ENCODE measurements at regions not wholly inside any gene's neighbourhood (a gene's known extent, or its start where the extent isn't known, plus 50 kb on each side); places are given as distances from the start of the nearest gene placed in this dataset.

DNA sequence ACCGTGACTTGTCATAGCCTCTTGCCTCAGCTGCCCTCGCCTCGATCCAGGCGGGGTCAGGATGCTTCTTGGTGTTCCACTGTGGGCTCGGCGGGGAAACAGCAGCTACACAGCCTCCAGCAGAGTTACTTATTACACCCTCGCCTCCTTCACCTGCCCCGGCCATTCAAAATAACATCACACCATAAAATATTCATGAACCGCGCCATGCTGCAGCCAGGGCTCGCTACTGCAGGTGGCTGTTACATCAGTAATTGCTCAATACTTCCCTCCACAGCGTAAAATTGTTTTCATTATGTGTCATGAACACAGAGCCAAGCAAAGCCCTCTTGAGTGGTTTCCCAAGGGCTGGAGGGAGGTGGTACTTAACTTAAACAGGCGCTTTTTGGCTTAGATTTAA is 241.5 kb upstream of the SP8 start:
- no peak for TF ChIP-seq SUZ12 (IDR thresholded peaks at IDR 0.05; ENCODE audit: extremely low read depth, insufficient read depth, insufficient read length)
- TF ChIP-seq YY1 (IDR thresholded peaks at IDR 0.05; ENCODE audit: insufficient read depth, insufficient read length), result no peak
- TF ChIP-seq ZNF274 (IDR thresholded peaks at IDR 0.05; ENCODE audit: low read depth, low read length), result no peak
- DNase-seq (ENCODE audit: low read depth, low spot score), result no peak
- no peak overlapping the region for H3K4me3 ChIP-seq (ENCODE audit: insufficient read length, low read depth)
- no peaks in the 10 kb centered on the region for H3K36me3 ChIP-seq (ENCODE audit: insufficient read depth, insufficient read length, low read length)
- H3K27me3 ChIP-seq (ENCODE audit: insufficient read depth, insufficient read length), result no peaks in the 10 kb centered on the region
- no peaks in the 10 kb centered on the region for H3K9me3 ChIP-seq (ENCODE audit: insufficient read depth, low read length)
- peaks cover 3% of the 10 kb centered on the region for H3K4me1 ChIP-seq (ENCODE audit: insufficient read depth, insufficient read length)
- peak overlapping the region; percentile 37 for H3K9ac ChIP-seq (ENCODE audit: insufficient read length, low read depth)

DNA sequence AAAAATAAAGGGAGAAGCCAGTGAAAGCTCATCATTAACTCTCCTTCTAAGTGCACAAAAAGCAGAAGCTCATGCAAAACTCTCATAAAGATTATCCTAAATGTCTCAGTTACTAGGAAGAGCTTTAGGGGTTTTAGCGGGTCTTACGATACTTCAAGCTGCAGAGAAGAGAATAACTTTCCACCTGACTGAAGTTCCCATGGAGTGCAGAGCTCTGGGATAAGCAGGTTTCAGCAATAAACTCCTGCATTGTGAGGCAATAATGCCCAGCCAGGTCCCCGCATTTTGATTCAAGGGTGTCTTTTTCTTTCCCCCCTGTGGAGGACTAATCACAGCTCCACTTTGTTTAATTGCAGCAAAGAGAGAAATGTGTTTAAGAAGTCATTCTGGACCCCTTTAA is 241.9 kb upstream of the SP8 start:
- no peak for TF ChIP-seq YY1 (IDR thresholded peaks at IDR 0.05; ENCODE audit: insufficient read depth, insufficient read length)
- TF ChIP-seq ZNF274 (IDR thresholded peaks at IDR 0.05; ENCODE audit: low read depth, low read length), result no peak
- TF ChIP-seq SUZ12 (IDR thresholded peaks at IDR 0.05; ENCODE audit: extremely low read depth, insufficient read depth, insufficient read length), result no peak
- Histone ChIP-seq H3K36me3 (ENCODE audit: insufficient read depth, insufficient read length, low read length) (no peaks in the 10 kb centered on the region), H3K9me3 (ENCODE audit: insufficient read depth, low read length) (no peaks in the 10 kb centered on the region), H3K27me3 (ENCODE audit: insufficient read depth, insufficient read length) (no peaks in the 10 kb centered on the region), H3K4me3 (ENCODE audit: insufficient read length, low read depth) (no peak overlapping the region), H3K9ac (ENCODE audit: insufficient read length, low read depth) (no peak overlapping the region), H3K4me1 (ENCODE audit: insufficient read depth, insufficient read length) (peaks cover 3% of the 10 kb centered on the region)
- peak; percentile 28 for DNase-seq (ENCODE audit: low read depth, low spot score)

GRCh38 chr7:21029006-21029405 is 242.3 kb upstream of the SP8 start:
- no peak for TF ChIP-seq YY1 (IDR thresholded peaks at IDR 0.05; ENCODE audit: insufficient read depth, insufficient read length)
- TF ChIP-seq SUZ12 (IDR thresholded peaks at IDR 0.05; ENCODE audit: extremely low read depth, insufficient read depth, insufficient read length), result no peak
- TF ChIP-seq ZNF274 (IDR thresholded peaks at IDR 0.05; ENCODE audit: low read depth, low read length), result no peak
- Histone ChIP-seq H3K9ac (ENCODE audit: insufficient read length, low read depth) (no peak overlapping the region), H3K9me3 (ENCODE audit: insufficient read depth, low read length) (no peaks in the 10 kb centered on the region), H3K36me3 (ENCODE audit: insufficient read depth, insufficient read length, low read length) (no peaks in the 10 kb centered on the region), H3K27me3 (ENCODE audit: insufficient read depth, insufficient read length) (no peaks in the 10 kb centered on the region), H3K4me3 (ENCODE audit: insufficient read length, low read depth) (no peak overlapping the region), H3K4me1 (ENCODE audit: insufficient read depth, insufficient read length) (peaks cover 3% of the 10 kb centered on the region)
- DNase-seq (ENCODE audit: low read depth, low spot score), result peak; percentile 23

DNA sequence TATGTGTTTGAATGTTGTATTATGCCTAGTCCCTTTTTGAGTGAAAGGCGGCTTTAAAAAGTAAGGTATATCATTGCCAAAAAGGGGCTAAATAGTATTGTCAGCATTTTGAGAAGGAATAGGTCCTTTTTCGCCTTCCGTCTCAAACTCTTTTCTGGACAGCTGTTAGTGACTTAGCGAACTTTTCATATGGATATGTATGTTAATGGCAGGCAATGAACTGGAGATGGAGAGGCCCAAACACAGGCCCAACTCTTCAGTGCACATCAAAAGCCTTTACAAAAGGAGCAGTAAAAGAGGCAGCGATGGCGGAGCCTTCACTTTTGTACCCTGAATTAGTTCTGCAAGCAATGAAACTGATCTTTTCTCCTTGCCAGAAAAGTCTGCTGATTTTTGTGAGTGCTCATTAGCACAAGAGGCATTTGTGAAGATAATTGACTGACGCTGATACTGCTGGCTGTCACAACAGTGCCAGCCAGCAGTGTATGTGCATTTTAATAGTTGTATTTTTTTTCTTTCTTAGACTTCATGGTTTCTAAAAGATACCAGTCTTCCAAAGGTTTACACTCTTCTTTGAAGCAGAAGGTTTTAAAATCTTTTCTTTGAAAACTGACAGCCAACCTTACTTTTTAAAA is 243.7 kb upstream of the SP8 start:
- Histone ChIP-seq H3K9me3 (ENCODE audit: insufficient read depth, low read length) (no peaks in the 10 kb centered on the region), H3K4me3 (ENCODE audit: insufficient read length, low read depth) (no peak overlapping the region), H3K9ac (ENCODE audit: insufficient read length, low read depth) (no peak overlapping the region), H3K27me3 (ENCODE audit: insufficient read depth, insufficient read length) (no peaks in the 10 kb centered on the region), H3K36me3 (ENCODE audit: insufficient read depth, insufficient read length, low read length) (no peaks in the 10 kb centered on the region), H3K4me1 (ENCODE audit: insufficient read depth, insufficient read length) (peaks cover 3% of the 10 kb centered on the region)
- TF ChIP-seq ZNF274 (IDR thresholded peaks at IDR 0.05; ENCODE audit: low read depth, low read length) (no peak), YY1 (IDR thresholded peaks at IDR 0.05; ENCODE audit: insufficient read depth, insufficient read length) (peak; percentile 28)
- peak; percentile 95 for DNase-seq (ENCODE audit: low read depth, low spot score)

- DNase-seq (ENCODE audit: low read depth, low spot score), result no peak
- no peak for TF ChIP-seq YY1 (IDR thresholded peaks at IDR 0.05; ENCODE audit: insufficient read depth, insufficient read length)
- TF ChIP-seq SUZ12 (IDR thresholded peaks at IDR 0.05; ENCODE audit: extremely low read depth, insufficient read depth, insufficient read length), result no peak
- TF ChIP-seq ZNF274 (IDR thresholded peaks at IDR 0.05; ENCODE audit: low read depth, low read length), result no peak
- H3K27me3 ChIP-seq (ENCODE audit: insufficient read depth, insufficient read length), result no peaks in the 10 kb centered on the region
- H3K9ac ChIP-seq (ENCODE audit: insufficient read length, low read depth), result no peak overlapping the region
- H3K4me3 ChIP-seq (ENCODE audit: insufficient read length, low read depth), result no peak overlapping the region
- H3K4me1 ChIP-seq (ENCODE audit: insufficient read depth, insufficient read length), result no peaks in the 10 kb centered on the region
- no peaks in the 10 kb centered on the region; the same call in 1 of the 2 replicates for H3K9me3 ChIP-seq (ENCODE audit: insufficient read depth, low read length)
- no peaks in the 10 kb centered on the region for H3K36me3 ChIP-seq (ENCODE audit: insufficient read depth, insufficient read length, low read length)
Measured at GRCh38 chr7:21041252-21041651, 254.6 kb upstream of the SP8 start.

DNA sequence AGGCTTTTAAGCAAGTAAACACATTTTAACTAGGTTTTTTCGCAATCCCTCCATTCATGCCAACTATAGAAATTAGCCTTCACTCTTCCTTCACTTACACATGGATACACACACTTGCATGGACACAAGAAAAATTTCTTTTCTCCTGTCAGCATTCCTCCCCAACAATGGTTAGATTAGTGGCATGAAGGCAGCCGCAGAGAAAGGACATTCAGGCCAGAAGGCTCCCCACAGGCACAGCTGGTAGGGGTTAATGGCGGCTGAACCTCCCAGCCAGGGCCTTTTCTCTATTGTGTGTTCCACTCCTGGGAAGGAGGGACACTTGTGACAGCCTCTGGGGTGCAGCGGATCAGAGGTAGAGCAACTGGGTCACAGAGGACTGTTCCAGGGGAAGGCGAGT is 255.0 kb upstream of the SP8 start:
- Histone ChIP-seq H3K27me3 (ENCODE audit: insufficient read depth, insufficient read length) (no peaks in the 10 kb centered on the region), H3K4me3 (ENCODE audit: insufficient read length, low read depth) (no peak overlapping the region), H3K36me3 (ENCODE audit: insufficient read depth, insufficient read length, low read length) (no peaks in the 10 kb centered on the region), H3K9me3 (ENCODE audit: insufficient read depth, low read length) (no peaks in the 10 kb centered on the region; the same call in 1 of the 2 replicates), H3K9ac (ENCODE audit: insufficient read length, low read depth) (no peak overlapping the region), H3K4me1 (ENCODE audit: insufficient read depth, insufficient read length) (no peaks in the 10 kb centered on the region)
- TF ChIP-seq ZNF274 (IDR thresholded peaks at IDR 0.05; ENCODE audit: low read depth, low read length), result no peak
- peak; percentile 50 for TF ChIP-seq YY1 (IDR thresholded peaks at IDR 0.05; ENCODE audit: insufficient read depth, insufficient read length)
- TF ChIP-seq SUZ12 (IDR thresholded peaks at IDR 0.05; ENCODE audit: extremely low read depth, insufficient read depth, insufficient read length), result no peak
- peak; percentile 59 for DNase-seq (ENCODE audit: low read depth, low spot score)

DNA sequence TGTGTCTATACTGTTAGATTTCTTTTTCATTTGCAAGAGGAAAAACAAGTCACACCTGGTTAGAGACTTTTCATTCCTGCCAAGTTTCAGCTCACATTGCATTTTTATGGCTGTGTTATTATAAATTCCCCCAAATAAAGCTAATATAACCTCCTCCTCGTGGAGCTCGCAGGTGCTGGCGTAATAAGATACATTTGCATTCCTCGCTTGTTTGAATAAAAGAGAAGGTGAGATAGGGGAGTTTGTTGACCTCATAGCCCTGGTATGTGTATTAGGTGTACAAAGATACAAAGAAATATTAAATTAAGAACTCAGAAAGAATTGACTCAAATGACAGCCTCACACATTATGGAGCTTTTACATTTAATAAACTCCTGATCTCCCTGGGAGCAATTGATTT is 257.7 kb upstream of the SP8 start:
- DNase-seq (ENCODE audit: low read depth, low spot score), result no peak
- no peaks in the 10 kb centered on the region for H3K9me3 ChIP-seq (ENCODE audit: insufficient read depth, low read length)

More for the DNA sequence above, 257.7 kb upstream of the SP8 start:
- TF ChIP-seq ZNF274 (IDR thresholded peaks at IDR 0.05; ENCODE audit: low read depth, low read length) (no peak), SUZ12 (IDR thresholded peaks at IDR 0.05; ENCODE audit: extremely low read depth, insufficient read depth, insufficient read length) (no peak), YY1 (IDR thresholded peaks at IDR 0.05; ENCODE audit: insufficient read depth, insufficient read length) (no peak)
- no peaks in the 10 kb centered on the region for H3K4me1 ChIP-seq (ENCODE audit: insufficient read depth, insufficient read length)
- H3K27me3 ChIP-seq (ENCODE audit: insufficient read depth, insufficient read length), result no peaks in the 10 kb centered on the region
- H3K9ac ChIP-seq (ENCODE audit: insufficient read length, low read depth), result no peak overlapping the region
- no peak overlapping the region for H3K4me3 ChIP-seq (ENCODE audit: insufficient read length, low read depth)
- no peaks in the 10 kb centered on the region for H3K36me3 ChIP-seq (ENCODE audit: insufficient read depth, insufficient read length, low read length)
